HuH-7.5 (cell line): ENCODE measurements at regions not wholly inside any gene's neighbourhood (a gene's known extent, or its start where the extent isn't known, plus 50 kb on each side); places are given as distances from the start of the nearest gene placed in this dataset.

Experiments used
- DNase-seq: peaks from one replicate; pipeline ENCODE4 v3.0.0; 2011; ENCODE audit warnings: low spot score

DNA sequence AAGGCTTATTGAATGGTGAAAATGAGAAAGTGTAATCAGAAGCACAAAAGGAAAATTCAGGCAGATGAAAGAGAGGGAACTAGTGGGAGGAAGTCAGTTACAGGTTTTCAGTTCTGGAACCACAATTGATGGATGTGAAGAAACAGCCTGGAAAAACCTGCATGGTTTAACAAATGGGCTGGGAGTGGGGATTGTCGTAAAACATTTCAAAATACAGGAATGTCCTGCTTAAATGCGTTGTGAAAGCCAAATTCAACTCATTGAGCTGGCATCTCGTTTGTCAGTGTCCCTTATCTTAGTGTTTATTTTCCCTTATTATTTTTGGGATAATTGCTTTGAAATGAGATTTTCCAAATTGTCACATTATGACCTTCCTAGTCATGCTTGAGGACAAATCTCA, 106.5 kb upstream of the RFC3 start:
- no peak for DNase-seq

DNA sequence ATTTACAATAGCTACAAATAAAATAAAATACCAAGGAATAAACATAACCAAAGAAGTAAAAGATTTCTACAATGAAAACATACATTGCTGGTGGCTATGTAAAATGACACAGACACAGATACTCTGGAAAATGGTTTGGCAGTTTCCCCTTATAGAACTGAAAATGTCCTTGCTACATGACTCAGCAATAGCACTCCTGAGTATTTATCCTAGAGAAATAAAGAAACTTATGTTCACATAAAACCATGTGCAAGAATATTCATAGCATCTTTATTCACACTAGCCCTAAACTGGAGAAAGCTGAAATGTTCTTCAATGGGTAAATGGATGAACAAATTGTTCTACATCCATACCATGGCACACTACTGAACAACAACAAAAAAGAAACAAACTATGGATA, 100.2 kb upstream of the RFC3 start:
- no peak for DNase-seq

DNA sequence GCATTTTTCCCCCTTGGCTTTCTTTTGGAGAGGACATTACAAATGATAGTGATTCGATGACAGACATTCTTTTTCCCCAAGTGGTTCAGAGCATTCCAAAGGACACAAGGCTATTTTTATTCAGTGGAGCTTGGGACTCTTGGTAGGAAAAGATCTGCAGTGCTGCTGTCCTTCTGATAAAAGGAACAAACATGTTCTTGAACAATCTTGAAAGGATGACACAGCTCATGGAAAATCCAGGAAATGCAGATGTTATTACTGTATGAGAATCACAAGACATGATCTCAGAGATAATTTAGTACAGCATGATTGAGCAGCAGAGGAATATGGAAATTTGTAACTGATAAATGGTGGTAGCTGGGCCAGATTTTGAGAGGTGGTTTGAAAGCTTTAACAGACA, 96.2 kb upstream of the RFC3 start:
- no peak for DNase-seq

DNA sequence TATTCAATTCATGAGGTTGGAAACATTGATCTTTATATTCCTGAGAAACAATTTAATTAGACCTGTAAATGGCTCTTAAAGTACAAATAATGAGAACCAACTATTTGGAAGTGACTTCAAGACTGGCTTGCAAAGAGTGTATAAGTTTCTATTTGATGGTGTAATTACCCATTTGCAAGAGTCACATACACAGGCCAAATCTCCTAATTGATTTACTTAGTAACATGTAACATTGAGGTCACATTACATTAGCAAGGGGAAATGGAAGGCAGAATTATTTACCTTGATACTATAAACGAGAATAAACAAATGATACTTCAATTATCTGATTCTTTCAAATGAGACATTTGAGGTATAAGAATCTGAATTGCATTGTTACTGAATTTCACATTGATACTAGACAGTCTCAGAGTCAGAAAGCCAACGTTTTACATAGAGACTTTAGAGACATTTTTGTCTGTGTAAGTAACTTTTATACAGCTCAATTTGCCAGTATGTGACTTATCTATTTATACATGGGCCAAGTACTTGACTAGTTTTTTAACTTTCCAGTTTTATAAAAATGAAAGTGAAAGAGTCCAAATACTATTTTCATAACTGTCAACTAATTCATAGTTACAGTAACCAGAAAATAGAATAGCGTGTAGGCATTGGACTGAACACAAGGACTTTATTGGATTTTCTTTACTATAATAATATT, 95.6 kb upstream of the RFC3 start:
- no peak for DNase-seq

DNA sequence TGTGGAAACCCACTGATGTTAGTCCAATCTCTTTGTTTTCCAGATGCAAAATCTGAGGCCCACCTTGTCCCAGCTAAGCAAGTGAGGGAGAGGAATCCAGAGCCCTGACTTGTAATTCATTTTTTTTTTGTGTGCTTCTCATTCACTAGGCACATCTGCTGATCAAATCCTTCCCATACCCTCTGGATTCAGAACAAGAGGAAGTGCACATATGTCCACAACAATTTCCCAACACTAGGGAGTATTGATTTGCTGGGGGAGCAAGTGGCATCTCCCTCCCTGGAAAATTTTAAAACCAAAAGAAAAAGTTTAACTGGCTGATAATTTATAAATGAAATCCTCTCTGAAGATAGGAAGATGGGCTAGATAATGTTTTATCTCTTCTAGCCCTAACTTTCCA, 94.6 kb upstream of the RFC3 start:
- DNase-seq = peak; percentile 8

DNA sequence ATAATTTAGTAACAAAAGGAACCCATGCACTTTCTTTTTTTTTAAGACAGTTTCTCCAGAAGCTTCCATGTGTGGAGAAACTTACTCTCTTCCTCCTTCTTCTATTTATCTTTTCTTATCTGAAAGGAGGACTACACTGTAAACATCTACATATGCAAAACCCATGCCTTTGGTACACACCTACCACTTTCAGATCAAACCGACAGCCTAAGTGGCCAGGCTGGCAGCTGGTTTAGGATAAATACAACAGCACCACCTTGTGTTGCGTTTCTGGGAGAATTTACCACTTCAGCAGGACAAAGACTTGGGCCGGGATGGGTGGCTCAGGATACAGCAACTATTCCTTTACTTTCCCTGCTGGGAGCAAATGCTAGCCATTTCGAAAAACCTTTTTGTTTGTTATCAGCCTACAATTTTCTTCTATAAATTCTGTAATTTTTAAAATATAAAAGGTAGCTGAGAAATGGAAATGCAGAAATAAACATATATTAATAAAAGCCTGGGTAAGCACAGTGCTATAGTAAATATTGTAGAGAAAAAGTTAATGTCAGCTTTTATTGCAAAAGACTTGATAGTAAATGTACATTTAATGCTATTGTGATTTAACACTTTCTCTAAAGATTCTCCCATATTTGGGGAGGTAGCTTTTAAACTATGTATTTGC, 94.0 kb upstream of the RFC3 start:
- DNase-seq = peak; percentile 42

DNA sequence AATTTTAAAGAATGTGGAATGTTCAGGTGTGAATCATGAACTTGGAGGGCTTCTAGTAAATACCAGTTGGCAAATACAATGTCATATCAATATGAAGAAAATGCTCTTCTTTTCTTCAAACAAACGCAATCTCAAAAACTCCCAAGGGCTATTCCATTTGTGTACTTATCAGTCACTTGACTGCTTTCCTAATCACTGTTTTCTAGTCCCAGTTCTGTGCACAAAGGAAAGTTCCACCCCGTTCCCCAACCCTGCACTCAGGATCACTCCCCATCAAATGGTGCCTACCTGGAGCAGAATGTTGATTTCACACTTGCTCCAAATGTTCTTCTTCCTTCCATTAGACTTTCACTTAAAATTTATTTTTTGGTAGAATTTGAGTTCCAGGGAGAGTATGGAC, 92.6 kb upstream of the RFC3 start:
- DNase-seq = no peak

DNA sequence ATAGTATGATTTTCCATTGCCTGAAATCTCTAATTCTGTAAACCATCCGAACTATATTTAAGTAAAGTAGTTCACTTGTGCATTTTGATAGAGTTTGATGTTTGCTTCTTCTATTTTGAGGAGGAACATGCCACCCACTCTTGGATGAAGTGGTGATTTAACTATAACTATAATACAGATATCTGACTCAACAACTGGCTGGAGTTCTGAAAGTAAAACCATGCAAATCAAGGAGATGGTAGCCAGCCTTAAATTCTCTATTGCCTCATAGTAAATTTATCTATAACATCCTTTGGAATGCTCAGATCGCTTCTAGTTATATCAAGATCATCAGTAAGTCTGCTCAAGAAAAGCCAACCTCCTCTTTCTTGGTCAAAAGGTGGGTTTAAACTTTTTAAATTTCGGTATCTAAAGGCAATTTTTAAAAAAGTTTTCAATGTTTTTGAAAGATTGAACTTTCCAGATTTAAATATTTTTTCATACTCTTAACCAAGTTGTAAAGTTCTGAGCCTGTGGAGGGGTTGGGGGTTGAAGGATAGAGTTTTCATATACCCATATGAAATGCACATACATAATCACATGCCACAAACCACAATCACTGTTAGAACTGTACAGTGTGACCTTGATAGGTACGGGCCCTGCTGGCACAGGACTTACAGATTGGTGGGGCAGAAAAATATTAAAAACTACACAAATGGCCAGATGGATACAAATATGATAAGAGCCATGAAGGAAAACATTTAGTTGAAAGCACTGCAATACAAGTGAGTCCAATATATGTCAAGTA, 90.5 kb upstream of the RFC3 start:
- DNase-seq = no peak

DNA sequence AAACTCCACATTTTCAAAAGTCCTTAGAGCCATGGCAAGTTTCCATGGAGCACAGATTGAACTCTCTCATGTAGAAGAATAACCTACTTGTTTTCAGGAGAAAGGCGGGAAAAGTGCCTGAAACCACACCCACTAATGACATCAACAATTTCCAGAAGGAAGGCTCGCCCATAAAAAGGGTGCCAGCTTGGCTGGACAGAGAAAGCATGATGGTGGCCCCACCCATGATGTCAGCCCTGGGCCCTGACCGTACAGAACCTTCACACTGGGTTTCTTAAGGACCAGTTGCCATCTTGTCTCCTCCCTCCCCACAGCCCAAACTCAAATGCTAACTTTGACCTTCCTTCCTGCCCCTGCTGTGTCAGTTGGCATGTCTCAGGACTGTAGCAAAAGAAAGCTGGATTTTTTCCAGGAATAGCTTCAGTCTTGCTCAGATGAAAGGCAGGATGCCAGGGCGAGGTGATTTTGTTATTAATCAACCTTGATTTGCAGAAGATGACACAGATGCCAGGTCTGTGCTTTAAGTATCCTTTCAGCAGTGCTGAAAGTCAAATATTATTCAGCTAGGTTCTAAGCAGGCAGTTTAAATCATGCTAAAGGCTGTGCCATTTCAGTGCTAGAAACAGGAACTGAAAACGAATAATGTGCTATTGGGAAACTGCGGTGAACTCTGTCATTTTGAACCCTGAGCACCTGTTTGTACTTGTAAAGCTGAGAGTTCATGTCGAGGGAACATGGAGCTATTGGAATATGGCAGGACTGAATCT, 89.5 kb upstream of the RFC3 start:
- no peak for DNase-seq

DNA sequence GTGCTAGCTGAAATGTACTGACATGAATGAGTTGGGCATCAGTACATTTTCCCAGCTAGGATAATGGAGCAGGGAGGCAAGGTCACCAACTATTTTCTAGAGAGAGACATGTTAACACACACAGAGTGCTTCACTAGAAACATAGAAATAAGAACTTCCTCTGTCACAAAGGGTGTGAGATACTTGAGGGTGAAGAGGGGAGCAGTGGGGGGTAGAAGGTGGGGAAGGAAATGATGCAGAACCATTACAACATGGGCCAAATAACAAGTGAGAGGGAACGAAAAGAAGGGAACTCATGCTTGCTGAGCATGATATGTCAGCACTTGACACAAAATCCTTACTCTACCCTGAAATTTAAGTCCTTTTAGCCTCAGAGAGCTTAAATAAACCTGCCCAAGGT, 87.8 kb upstream of the RFC3 start:
- no peak for DNase-seq

DNA sequence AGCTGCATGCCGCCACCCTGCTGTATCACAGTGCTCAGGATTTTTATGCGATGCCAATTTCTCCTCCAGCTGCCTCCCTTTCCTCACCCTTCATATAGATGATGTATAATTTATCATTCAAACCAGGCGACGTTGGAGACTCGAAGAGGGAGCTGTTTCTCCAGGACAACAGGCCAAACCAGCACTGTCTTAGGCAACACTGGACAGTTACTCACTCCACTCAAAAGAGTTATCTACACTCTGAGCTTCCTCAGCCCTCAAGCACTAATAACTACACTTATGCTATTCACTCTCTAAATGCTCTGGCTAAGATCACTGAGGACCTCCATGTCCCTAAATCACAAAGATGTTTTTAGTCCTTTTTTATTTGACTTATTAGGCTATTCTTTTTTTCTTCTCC, 87.3 kb upstream of the RFC3 start:
- no peak for DNase-seq

DNA sequence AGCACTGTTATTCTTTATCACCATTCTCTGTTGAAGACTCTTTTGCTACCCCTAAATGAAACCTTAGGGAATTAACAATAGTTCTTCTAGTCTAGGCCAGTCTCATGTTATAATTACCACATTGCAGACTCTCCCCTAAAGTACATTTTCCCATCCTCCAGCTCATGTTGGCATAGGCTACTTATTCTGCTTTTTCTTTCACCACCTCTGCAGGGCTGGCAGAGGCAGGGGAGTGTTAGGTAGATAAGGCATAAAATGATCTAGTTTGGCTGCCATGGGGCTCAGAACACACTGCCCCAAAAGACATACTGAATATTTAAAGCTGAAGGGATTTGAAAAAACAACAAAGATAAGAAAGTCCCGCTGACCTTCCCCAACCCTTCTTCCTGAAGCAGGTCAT, 82.7 kb upstream of the RFC3 start:
- DNase-seq = no peak

DNA sequence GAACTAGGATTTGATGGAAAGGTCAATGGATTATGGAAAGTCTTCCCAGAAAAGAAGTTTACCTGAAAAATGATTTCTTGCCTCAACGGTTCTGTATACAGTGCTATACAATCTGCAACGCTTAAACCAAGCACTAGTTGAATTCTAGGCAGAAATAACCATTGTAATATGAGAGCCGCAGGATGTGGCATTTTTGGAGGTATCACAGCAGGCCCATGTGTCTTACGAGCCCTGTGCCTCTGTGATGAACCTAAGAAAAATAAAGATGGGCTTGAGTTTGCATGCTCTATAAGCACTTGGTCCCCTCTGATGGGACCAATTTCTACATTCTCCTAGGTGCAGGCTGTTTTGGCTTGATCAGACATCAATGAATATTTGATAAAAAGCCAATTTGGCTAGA, 78.7 kb upstream of the RFC3 start:
- DNase-seq = no peak

DNA sequence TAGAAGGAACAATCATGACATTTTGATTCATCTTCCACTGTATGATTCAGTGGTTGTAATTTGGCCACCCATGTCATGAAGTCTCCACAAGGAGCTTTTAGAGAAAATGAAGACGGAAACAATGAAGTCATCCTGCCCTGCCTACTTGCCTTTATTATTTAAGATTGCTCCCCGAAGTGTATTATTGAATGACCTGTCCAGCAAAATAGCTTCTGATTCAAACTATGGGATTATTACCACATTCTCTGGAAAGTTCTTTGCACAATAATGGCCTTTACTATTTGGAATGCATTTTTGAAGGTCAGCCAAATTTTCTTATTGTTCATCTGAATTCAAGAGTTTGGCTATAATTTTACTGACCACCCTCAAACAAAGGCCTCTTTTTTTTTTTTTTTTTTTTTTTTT, 77.8 kb upstream of the RFC3 start:
- DNase-seq = no peak

DNA sequence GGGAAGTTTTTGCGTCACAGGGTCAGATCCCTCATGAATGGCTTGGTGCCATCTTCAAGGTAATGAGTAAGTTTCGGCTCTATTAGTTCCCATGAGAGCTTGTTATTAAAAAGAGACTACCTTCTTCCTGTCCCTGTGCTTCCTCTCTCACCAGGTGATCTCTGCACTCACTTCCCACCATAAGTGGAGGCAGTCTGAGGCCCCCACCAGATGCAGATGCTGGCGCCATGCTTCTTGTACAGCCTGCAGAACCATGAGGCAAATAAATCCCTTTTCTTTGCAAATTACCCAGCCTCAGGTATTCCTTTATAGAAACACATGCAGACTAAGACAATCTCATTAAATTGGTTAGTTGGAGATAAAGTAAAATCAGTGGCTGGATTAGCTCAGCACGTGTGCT, 75.6 kb upstream of the RFC3 start:
- no peak for DNase-seq

DNA sequence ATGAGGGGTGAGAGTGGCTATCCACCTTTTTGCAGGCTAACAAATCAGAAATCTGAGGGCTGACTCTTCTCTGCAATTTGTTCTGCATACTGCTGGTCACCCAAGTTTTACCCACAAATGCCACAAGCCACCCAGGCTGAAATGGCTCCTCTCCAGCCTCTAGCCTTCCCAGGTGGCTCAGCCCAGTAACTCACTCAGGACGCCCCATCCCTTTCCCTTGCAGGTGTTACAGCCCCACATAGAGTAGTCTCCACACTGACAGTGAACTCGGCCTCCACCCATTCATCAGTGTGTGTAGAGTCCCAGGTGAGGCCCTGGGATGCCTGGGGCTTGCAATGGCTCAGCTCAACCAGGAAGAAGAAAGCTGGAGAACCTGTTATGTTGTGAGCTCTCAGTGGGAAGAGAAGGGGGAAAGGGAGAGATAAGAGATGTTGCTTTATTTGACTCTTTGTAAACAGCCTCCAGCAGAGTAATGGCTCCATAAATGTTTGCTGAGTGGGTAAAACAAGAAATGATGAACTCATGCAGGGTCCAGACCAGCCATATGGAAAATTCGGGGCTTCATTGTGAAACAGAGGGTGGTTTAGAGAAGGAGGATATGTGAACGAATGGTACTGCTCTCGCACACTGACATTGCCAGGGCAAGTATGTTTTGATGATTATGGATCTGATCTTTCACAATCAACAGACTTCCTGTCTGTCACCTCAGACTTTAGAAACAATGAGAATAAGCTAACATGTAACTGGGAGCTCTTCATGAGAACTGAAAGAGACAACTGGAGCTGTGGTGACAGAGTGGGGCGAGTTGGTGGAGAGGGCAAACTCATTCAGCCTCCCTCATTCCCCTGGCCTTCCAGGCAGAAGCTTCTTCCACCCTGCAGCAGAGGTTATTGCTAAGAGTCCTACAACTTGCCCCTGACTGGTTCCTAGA, 74.2 kb upstream of the RFC3 start:
- no peak for DNase-seq

DNA sequence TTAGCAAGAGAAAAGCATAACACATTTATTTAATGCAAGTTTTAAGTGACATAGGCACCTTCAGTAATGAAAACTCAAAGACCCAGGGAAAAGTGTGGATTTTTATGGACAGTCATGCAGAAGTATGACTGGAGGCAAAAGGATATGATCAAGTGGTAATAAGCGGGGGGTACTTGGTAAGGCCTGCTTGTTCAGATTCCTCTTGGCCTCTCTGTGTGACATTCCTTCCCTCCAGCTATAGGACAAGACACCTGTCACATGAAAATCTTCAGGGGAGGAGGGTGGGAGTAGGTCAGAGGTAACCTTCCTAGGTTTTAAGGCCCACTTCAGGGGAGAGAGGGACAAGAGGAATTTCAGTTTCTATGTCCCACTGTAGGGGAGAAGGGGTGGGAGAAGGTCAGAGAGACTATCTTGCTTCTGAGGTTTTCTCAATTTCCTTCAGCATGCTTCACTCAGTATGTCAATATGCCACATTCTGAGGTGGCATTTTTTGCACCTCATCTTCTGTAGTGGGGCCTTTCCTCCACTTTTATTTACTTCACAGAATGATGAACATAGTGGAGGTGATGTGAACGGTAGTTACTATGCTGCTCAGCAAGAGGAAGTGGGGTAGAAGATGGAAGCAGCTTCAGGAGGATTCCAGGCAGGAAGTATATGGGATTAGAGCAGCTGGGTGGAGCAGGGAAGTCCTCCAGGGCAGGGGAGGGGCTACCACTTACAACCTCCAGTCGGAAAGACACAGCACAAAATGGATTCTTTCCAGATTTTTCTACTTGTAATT, 73.2 kb upstream of the RFC3 start:
- DNase-seq = no peak

DNA sequence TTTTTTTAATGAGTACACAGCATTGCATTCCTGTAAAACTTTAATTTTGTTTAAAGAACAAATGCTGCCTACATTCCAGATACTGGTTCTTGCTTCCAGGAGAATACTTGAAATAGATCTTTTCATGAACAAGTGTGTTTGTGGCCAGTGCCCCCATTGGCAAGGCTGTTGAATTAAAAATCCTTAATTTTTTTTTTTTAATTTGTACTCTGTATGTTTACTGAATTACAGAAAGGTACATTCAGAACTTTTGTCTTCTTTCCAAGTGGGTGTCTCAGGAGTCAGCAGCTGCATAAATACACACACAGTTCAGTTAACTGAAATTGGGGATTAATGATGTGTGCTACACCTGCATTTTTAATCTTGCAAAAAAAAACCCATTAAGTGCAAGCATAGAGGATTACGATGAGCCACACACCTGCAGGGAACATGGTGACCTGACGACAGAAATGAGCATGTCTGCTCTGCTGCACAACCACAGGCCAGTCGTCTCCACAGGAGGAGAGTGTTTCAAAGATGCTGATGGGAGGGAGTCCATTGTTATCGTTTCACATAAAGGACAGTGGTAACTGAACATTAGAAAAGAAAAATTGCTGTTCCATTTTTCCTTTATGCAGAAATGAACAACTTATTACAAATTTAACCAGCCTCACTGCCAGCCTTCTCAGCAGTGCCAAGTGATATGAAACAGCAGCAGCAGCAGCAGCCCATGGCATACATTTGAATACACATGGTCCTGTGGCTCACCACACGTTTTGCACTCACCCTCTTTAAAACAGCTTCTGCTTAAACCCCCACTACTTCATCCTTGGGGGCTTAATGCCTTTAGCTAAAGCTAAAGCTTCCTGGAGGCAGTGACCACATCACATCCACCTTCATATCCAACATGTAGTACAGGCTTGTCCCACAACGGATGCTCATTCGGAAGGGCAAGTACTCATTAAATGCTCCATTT, 72.3 kb upstream of the RFC3 start:
- no peak for DNase-seq

DNA sequence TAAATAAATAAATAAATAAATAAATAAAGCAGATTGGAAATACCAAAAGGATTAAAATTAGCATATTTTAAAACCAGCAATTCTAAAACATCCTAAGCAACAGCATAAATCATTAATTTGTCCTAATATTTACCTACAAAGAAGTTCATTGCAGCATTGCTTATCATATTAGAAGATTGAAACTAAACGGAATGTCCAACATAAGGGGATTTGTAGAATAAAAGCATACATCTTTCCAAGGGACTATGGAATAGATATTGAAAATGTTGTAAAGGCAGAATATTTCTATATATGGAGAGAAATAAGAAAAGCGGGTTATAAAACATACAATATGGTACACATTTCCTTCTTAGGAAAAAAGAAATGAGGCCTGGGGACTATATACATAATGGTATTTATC, 71.1 kb upstream of the RFC3 start:
- no peak for DNase-seq

DNA sequence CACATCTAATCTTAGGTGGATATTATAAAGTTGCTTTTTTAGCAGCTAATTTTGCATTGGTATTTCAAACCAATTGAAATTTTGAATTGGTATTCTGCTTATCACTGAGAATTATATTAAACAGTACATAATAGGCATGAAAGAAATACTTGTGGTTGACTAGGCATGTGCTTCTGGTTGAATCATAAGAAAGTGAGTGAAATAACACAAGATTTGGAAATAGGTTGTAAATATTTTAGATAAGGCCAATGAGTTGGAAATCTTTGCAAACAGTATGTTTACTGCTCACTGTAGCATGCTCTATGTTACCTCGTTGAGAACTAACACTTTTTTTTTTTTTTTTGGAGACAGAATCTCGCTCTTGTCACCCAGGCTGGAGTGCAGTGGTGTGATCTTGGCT, 66.8 kb upstream of the RFC3 start:
- DNase-seq = no peak
